Ishikawa (cell line): ENCODE measurements at regions not wholly inside any gene's neighbourhood (a gene's known extent, or its start where the extent isn't known, plus 50 kb on each side); places are given as distances from the start of the nearest gene placed in this dataset.

Experiments
- CEBPB ChIP-seq: IDR thresholded peaks from 2 replicates; pipeline ENCODE4 v1.6.1; 2012
- CREB1 ChIP-seq: IDR thresholded peaks from 2 replicates; pipeline ENCODE4 v1.6.1; 2012; ENCODE audit warnings: low read depth
- EGR1 ChIP-seq: IDR thresholded peaks from 2 replicates; pipeline ENCODE4 v1.6.1; 2012
- EP300 ChIP-seq: IDR thresholded peaks from 2 replicates; pipeline ENCODE4 v1.6.1; 2012; ENCODE audit warnings: borderline replicate concordance
- FOXM1 ChIP-seq: IDR thresholded peaks from 2 replicates; pipeline ENCODE4 v1.6.1; 2012; ENCODE audit warnings: low read depth, borderline replicate concordance
- MAX ChIP-seq: IDR thresholded peaks from 2 replicates; pipeline ENCODE4 v1.6.1; 2012
- NFIC ChIP-seq: IDR thresholded peaks from 2 replicates; pipeline ENCODE4 v1.6.1; 2012
- RAD21 ChIP-seq: IDR thresholded peaks from 2 replicates; pipeline ENCODE4 v1.6.1; 2012; ENCODE audit warnings: low read depth
- REST ChIP-seq: IDR thresholded peaks from 2 replicates; pipeline ENCODE4 v1.6.1; 2012; ENCODE audit warnings: low read depth, mild to moderate bottlenecking
- TAF1 ChIP-seq: IDR thresholded peaks from 2 replicates; pipeline ENCODE4 v1.6.1; 2012; ENCODE audit warnings: low read depth, mild to moderate bottlenecking
- TCF12 ChIP-seq: IDR thresholded peaks from 2 replicates; pipeline ENCODE4 v1.6.1; 2012; ENCODE audit warnings: low read depth
- TEAD4 ChIP-seq: IDR thresholded peaks from 2 replicates; pipeline ENCODE4 v1.6.1; 2012
- USF1 ChIP-seq: IDR thresholded peaks from 2 replicates; pipeline ENCODE4 v1.6.1; 2012
- YY1 ChIP-seq: IDR thresholded peaks from 2 replicates; pipeline ENCODE4 v1.6.1; 2012; ENCODE audit warnings: low read depth
- ZBTB7A ChIP-seq: IDR thresholded peaks from 2 replicates; pipeline ENCODE4 v1.6.1; 2012; ENCODE audit warnings: low read depth

GRCh38 chr5:109566361-109566760, 123.4 kb upstream of the MAN2A1 start:
- no peak for TF ChIP-seq EP300
- TF ChIP-seq REST, result no peak
- no peak for TF ChIP-seq USF1
- TF ChIP-seq YY1, result no peak
- TF ChIP-seq EGR1, result no peak
- no peak for TF ChIP-seq TEAD4
- no peak for TF ChIP-seq FOXM1
- TF ChIP-seq ZBTB7A, result no peak
- no peak for TF ChIP-seq CEBPB
- no peak for TF ChIP-seq CREB1
- no peak for TF ChIP-seq TCF12
- no peak for TF ChIP-seq TAF1
- TF ChIP-seq MAX, result no peak
- no peak for TF ChIP-seq NFIC
- no peak for TF ChIP-seq RAD21

GRCh38 chr5:109563739-109564138, 126.0 kb upstream of the MAN2A1 start:
- TF ChIP-seq USF1, result no peak
- no peak for TF ChIP-seq REST
- no peak for TF ChIP-seq CEBPB
- TF ChIP-seq TAF1, result no peak
- TF ChIP-seq EGR1, result no peak
- TF ChIP-seq NFIC, result no peak
- no peak for TF ChIP-seq RAD21
- TF ChIP-seq ZBTB7A, result no peak
- no peak for TF ChIP-seq YY1
- TF ChIP-seq MAX, result no peak
- no peak for TF ChIP-seq CREB1
- TF ChIP-seq TCF12, result no peak
- no peak for TF ChIP-seq TEAD4
- no peak for TF ChIP-seq FOXM1
- no peak for TF ChIP-seq EP300

- TF ChIP-seq TCF12 (no peak), EP300 (no peak), USF1 (no peak), YY1 (no peak), ZBTB7A (no peak), CREB1 (no peak), FOXM1 (no peak), TEAD4 (no peak), RAD21 (no peak)
Observed at GRCh38 chr5:109563189-109563588, 126.5 kb upstream of the MAN2A1 start.

GRCh38 chr5:109562441-109562840, 127.3 kb upstream of the MAN2A1 start:
- no peak for TF ChIP-seq EP300
- no peak for TF ChIP-seq EGR1
- no peak for TF ChIP-seq TEAD4
- no peak for TF ChIP-seq YY1
- TF ChIP-seq CREB1, result no peak
- no peak for TF ChIP-seq TCF12
- TF ChIP-seq CEBPB, result no peak
- no peak for TF ChIP-seq NFIC
- TF ChIP-seq USF1, result no peak

GRCh38 chr5:109561447-109561846, 128.3 kb upstream of the MAN2A1 start:
- TF ChIP-seq NFIC (no peak), RAD21 (no peak), FOXM1 (no peak), REST (no peak)
